ENCODE measurements at regions not wholly inside any gene's neighbourhood (a gene's known extent, or its start where the extent isn't known, plus 50 kb on each side); places are given as distances from the start of the nearest gene placed in this dataset.

DNA sequence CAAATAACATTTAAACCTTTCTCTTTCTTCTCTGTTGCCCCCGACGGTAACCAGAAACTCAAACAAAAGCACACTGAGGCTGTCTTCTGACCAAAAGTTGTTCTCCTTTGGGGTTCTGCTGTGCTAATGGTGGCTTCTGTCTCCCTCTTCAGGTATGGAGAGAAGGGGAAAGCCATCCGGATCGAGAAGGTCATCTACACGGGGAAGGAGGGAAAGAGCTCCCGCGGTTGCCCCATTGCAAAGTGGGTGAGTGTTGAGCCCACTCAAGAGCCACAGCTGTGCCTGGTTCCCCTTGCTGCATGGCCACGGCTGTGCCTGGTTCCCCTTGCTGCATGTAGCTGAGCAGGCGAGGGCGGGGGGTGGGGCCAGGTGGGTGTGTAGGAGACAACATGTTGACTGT lies 67.4 kb downstream of the BOLA3 start:
- Histone ChIP-seq H3K4me3 (ENCODE audit: extremely low read depth, insufficient read depth, low read length, poor library complexity, severe bottlenecking) (no peak overlapping the region), H3K4me1 (ENCODE audit: control insufficient read depth, insufficient read depth, low read length, poor library complexity, severe bottlenecking) (peaks cover 8% of the 10 kb centered on the region), H3K27ac (ENCODE audit: low read depth, low read length, severe bottlenecking) (no peak overlapping the region), H3K36me3 (ENCODE audit: control insufficient read depth, insufficient read depth, low read length) (peaks cover 62% of the 10 kb centered on the region), H3K9me3 (ENCODE audit: control insufficient read depth, low read length) (no peaks in the 10 kb centered on the region)
- WGBS, 2 experiments (ENCODE audit: insufficient coverage in 2 of 2), result 90 to 100% methylated on average over 6 to 8 of the region's 10 CpGs

DNA sequence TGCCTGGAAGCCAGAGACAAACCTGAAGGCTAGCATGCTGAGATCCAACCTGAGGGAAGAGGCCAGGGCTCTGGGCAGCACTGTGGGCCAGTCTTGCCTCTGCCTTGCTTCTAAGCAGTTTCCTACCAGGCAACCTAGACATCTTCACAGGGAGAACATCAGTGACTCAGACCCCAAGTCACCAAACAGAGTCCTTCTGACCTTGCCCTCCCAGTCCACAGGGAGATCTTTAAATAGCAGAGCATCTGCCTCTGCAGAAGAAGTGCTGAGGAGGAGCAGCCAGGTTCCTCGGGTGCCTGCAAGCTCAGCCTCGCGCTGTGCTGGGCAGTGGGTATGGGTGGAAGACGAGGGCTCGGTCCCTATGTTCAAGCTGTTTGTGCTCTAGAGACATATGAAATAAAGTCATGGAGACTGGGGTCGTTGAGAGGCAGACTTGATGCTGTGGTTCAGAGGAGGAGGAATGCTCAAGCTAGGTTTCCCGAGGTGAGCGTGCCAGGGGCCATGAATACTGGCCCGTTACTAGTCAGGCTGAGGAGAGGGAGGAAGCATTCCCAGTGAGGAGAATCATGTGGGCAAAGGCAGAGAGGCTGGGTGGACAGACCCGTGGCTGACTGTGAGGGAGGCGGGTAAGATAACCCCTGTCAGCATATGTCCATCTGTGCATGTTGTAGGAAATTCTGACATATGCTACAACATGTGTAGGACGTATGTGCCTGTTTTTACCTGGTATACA lies 66.5 kb downstream of the BOLA3 start:
- Histone ChIP-seq H3K27ac (ENCODE audit: low read depth, low read length, severe bottlenecking) (no peak overlapping the region), H3K9me3 (ENCODE audit: control insufficient read depth, low read length) (no peaks in the 10 kb centered on the region), H3K36me3 (ENCODE audit: control insufficient read depth, insufficient read depth, low read length) (peaks cover 61% of the 10 kb centered on the region), H3K4me3 (ENCODE audit: extremely low read depth, insufficient read depth, low read length, poor library complexity, severe bottlenecking) (no peak overlapping the region), H3K4me1 (ENCODE audit: control insufficient read depth, insufficient read depth, low read length, poor library complexity, severe bottlenecking) (peaks cover 8% of the 10 kb centered on the region)
- WGBS, 2 experiments (ENCODE audit: insufficient coverage in 2 of 2), result 95 to 97% methylated on average over 9 to 11 of the region's 12 CpGs

- no peaks in the 10 kb centered on the region for H3K9me3 ChIP-seq (ENCODE audit: control insufficient read depth, low read length)
These were observed 66.0 kb downstream of the BOLA3 start for GRCh38 chr2:74081763-74082110.

GRCh38 chr2:74083750-74084149 lies 64.0 kb downstream of the BOLA3 start:
- Histone ChIP-seq H3K4me3 (ENCODE audit: extremely low read depth, insufficient read depth, low read length, poor library complexity, severe bottlenecking) (no peak overlapping the region), H3K27ac (ENCODE audit: low read depth, low read length, severe bottlenecking) (no peak overlapping the region), H3K36me3 (ENCODE audit: control insufficient read depth, insufficient read depth, low read length) (peaks cover 75% of the 10 kb centered on the region), H3K9me3 (ENCODE audit: control insufficient read depth, low read length) (no peaks in the 10 kb centered on the region), H3K4me1 (ENCODE audit: control insufficient read depth, insufficient read depth, low read length, poor library complexity, severe bottlenecking) (no peaks in the 10 kb centered on the region)
- 95 to 97% methylated on average over 9 to 10 of the region's 11 CpGs for WGBS, 2 experiments (ENCODE audit: insufficient coverage in 2 of 2)

More at GRCh38 chr2:74081763-74082110, 66.0 kb downstream of the BOLA3 start:
- Histone ChIP-seq H3K36me3 (ENCODE audit: control insufficient read depth, insufficient read depth, low read length) (peaks cover 58% of the 10 kb centered on the region), H3K4me3 (ENCODE audit: extremely low read depth, insufficient read depth, low read length, poor library complexity, severe bottlenecking) (no peak overlapping the region), H3K4me1 (ENCODE audit: control insufficient read depth, insufficient read depth, low read length, poor library complexity, severe bottlenecking) (peaks cover 8% of the 10 kb centered on the region), H3K27ac (ENCODE audit: low read depth, low read length, severe bottlenecking) (no peak overlapping the region)
- WGBS, 2 experiments (ENCODE audit: insufficient coverage in 2 of 2), result 95 to 100% methylated on average over 2 of the region's 2 CpGs

All from mesodermal cell (in vitro differentiated cells).